Prostate gland (tissue), 2 donors: ENCODE measurements at regions not wholly inside any gene's neighbourhood (a gene's known extent, or its start where the extent isn't known, plus 50 kb on each side); places are given as distances from the start of the nearest gene placed in this dataset.

Experiments
- DNase-seq: peaks from one replicate; pipeline ENCODE4 v3.0.0-alpha.2; 2019; ENCODE audit warnings: low spot score
- H3K27ac ChIP-seq, 2 donors: fragments of 200-600 bp; sonication (generic); 2 replicates each; pipeline ENCODE4 v1.5.1; 2017 to 2019
- H3K27me3 ChIP-seq: fragments of 200-600 bp; sonication (generic); replicated peaks from 2 replicates; pipeline ENCODE4 v1.5.1; 2019; ENCODE audit not compliant: insufficient read depth
- H3K36me3 ChIP-seq, 2 donors: fragments of 200-600 bp; sonication (generic); 1 replicate in 1 of 2; 2 replicates in 1 of 2; pipeline versions ENCODE4 v1.5.1 to v1.8.1; 2017 to 2019
- H3K4me1 ChIP-seq: fragments of 200-600 bp; sonication (generic); replicated peaks from 2 replicates; pipeline ENCODE4 v1.5.1; 2019
- H3K4me3 ChIP-seq, 2 donors: fragments of 200-600 bp; sonication (generic); 2 replicates each; pipeline ENCODE4 v1.5.1; 2017 to 2019
- H3K9me3 ChIP-seq: fragments of 200-600 bp; sonication (generic); 2 replicates; pipeline ENCODE4 v1.5.1; 2017
- POLR2A ChIP-seq: fragments of 450-650 bp; IDR thresholded peaks from one replicate; pipeline ENCODE4 v1.6.1; 2016; ENCODE audit warnings: antibody characterized with exemption, mild to moderate bottlenecking
- POLR2AphosphoS5 ChIP-seq: sonication (generic); formaldehyde crosslinking; IDR thresholded peaks from one replicate; pipeline ENCODE4 v1.6.1; 2017; ENCODE audit warnings: antibody characterized with exemption
- WGBS: methylation state at CpG from one replicate; pipeline ENCODE4 v1.1.5; 2018; 5-methylcytosine and 5-hydroxymethylcytosine counted together
- intact Hi-C: fragments of 100-400 bp; cut with DNase I; formaldehyde crosslinking; loops from one replicate; pipeline ENCODE4 v1.14.2; 2022
- TF ChIP-seq, protein P1 (sequence below), 4 experiments: fragments of 200-600 bp in 2 of 4; fragments of 450-650 bp in 2 of 4; sonication (generic) in 2 of 4; IDR thresholded peaks; 1 replicate in 3 of 4; 2 replicates in 1 of 4; pipeline ENCODE4 v1.5.1; 2016 to 2019; ENCODE audit warnings: antibody characterized with exemption in 4 of 4, mild to moderate bottlenecking in 2 of 4, moderate library complexity in 2 of 4

GRCh38 chr17:52383493-52384100 lies 225.1 kb upstream of the CA10 start:
- 73% methylated on average over 4 of the region's 4 CpGs for WGBS
- Histone ChIP-seq H3K27me3 (no peaks in the 10 kb centered on the region), H3K27ac (no peak overlapping the region), H3K4me3 (no peak overlapping the region), H3K4me1 (no peaks in the 10 kb centered on the region), H3K9me3 (no peaks in the 10 kb centered on the region), H3K36me3 (no peaks in the 10 kb centered on the region)
- DNase-seq, result peak; percentile 70
- intact Hi-C loops, result no loop called here
- TF ChIP-seq, protein P1, sequence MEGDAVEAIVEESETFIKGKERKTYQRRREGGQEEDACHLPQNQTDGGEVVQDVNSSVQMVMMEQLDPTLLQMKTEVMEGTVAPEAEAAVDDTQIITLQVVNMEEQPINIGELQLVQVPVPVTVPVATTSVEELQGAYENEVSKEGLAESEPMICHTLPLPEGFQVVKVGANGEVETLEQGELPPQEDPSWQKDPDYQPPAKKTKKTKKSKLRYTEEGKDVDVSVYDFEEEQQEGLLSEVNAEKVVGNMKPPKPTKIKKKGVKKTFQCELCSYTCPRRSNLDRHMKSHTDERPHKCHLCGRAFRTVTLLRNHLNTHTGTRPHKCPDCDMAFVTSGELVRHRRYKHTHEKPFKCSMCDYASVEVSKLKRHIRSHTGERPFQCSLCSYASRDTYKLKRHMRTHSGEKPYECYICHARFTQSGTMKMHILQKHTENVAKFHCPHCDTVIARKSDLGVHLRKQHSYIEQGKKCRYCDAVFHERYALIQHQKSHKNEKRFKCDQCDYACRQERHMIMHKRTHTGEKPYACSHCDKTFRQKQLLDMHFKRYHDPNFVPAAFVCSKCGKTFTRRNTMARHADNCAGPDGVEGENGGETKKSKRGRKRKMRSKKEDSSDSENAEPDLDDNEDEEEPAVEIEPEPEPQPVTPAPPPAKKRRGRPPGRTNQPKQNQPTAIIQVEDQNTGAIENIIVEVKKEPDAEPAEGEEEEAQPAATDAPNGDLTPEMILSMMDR (IDR thresholded peaks at IDR 0.05), result peak; percentile 39 to 65 (median 54)
- no peak for TF ChIP-seq POLR2AphosphoS5

DNA sequence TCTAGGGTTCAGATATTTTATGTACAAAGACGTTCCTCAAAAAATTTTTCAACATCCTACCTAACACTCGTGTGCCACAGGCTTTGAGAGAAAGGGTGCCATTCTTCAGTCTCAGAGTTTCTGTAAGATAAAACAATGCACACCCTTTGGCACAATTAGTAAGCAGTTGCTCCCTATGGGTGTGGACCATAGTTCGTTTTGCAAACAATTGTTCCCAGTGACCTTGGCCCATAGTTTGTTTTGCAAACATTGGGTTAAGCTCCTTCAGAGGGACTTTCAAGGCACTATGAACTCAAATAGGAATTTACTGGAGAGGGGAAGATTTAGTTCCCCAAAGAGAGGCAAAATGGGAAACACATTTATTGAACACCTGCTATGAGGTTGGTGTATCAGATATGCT lies 220.3 kb upstream of the CA10 start:
- DNase-seq, result no peak
- Histone ChIP-seq H3K4me1 (no peaks in the 10 kb centered on the region), H3K4me3 (no peak overlapping the region), H3K36me3 (no peaks in the 10 kb centered on the region), H3K27ac (no peak overlapping the region), H3K9me3 (no peaks in the 10 kb centered on the region), H3K27me3 (no peaks in the 10 kb centered on the region)
- WGBS, result 73% methylated on average over 3 of the region's 3 CpGs
- intact Hi-C loops, result no loop called here
- TF ChIP-seq, protein P1 (IDR thresholded peaks at IDR 0.05), result no peak
- TF ChIP-seq POLR2A (no peak), POLR2AphosphoS5 (no peak)

DNA sequence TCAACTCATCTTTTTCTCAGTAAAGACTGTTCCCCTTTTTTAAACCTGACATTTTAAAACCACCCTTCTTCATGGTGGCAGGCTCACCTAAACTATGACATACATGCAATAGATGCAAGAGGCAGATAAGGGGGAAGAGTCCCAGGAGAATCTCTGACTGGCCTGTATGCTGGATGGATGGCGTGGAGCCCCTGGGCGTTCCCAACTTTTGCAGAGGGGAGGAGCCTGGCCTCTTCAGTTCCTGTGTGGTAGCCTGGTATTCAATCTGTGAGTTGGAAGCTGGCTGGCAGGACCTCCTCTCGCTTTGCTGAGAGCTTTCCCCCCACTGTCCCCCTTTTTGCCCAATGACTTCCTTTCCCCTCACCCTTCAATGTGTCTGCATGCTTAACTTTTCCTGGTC lies 217.6 kb upstream of the CA10 start:
- DNase-seq, result no peak
- 93% methylated on average over 3 of the region's 3 CpGs for WGBS
- intact Hi-C loops, result no loop called here
- Histone ChIP-seq H3K27me3 (no peaks in the 10 kb centered on the region), H3K36me3 (no peaks in the 10 kb centered on the region), H3K4me3 (no peak overlapping the region), H3K9me3 (no peaks in the 10 kb centered on the region), H3K27ac (no peak overlapping the region), H3K4me1 (no peaks in the 10 kb centered on the region)
- TF ChIP-seq, protein P1 (IDR thresholded peaks at IDR 0.05), result no peak

DNA sequence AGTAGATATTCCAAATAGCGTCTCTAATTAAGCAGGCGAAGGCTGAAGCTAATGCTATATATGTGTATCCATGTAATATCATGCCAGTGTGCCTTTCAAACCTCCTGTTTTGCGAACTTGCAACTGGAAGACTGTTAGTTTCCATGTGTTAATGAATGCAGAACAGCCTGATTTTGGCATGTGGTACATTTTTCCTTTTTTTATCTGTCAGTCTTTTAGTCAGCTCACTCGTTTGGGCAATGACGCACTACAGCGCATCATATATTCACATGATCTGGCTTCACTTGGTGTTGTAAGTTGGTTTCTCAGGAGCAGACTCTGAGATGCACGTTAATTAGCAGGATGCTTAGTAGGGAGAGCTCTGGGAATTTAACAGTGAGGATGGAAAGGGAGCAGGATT lies 210.4 kb upstream of the CA10 start:
- Histone ChIP-seq H3K27me3 (no peaks in the 10 kb centered on the region), H3K27ac (no peak overlapping the region), H3K4me1 (no peaks in the 10 kb centered on the region), H3K9me3 (no peaks in the 10 kb centered on the region), H3K4me3 (no peak overlapping the region), H3K36me3 (no peaks in the 10 kb centered on the region)
- no peak for TF ChIP-seq POLR2AphosphoS5
- TF ChIP-seq, protein P1 (IDR thresholded peaks at IDR 0.05), result no peak
- intact Hi-C loops, result no loop called here
- no peak for DNase-seq
- 90% methylated on average over 7 of the region's 7 CpGs for WGBS

DNA sequence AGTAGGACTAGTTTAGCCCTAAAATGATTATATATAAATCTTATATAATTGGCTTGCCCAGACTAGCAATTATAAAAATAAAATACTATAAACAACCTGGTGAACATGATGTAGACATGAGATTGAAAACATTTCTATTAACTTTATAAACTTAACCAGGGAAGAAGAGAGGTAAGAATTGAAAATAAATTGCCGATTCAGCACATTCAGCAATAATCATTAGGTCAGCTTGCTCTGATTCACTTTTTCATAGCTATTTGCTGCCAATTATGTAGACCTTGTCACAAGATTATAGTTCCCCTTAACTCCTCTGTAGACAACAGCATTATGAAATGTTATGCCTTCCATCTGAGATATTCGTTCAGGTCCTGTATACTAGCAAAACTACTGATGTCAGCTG lies 199.3 kb upstream of the CA10 start:
- Histone ChIP-seq H3K27ac (no peak overlapping the region), H3K9me3 (no peaks in the 10 kb centered on the region), H3K27me3 (no peaks in the 10 kb centered on the region), H3K4me3 (no peak overlapping the region), H3K36me3 (no peaks in the 10 kb centered on the region), H3K4me1 (no peaks in the 10 kb centered on the region)
- no peak for DNase-seq
- TF ChIP-seq POLR2AphosphoS5, result no peak
- TF ChIP-seq POLR2A, result no peak
- TF ChIP-seq, protein P1 (IDR thresholded peaks at IDR 0.05), result no peak
- intact Hi-C loops, result no loop called here
- 86% methylated on average over 2 of the region's 2 CpGs for WGBS
